GM20000 (cell line): ENCODE measurements at regions not wholly inside any gene's neighbourhood (a gene's known extent, or its start where the extent isn't known, plus 50 kb on each side); places are given as distances from the start of the nearest gene placed in this dataset.

Experiments
- DNase-seq: peaks from one replicate; pipeline ENCODE4 v3.0.0; 2012; ENCODE audit warnings: low spot score
- TF ChIP-seq, protein P1 (sequence below): IDR thresholded peaks from 2 replicates; pipeline ENCODE4 v1.5.1; 2012; ENCODE audit warnings: mild to moderate bottlenecking, control low read depth; ENCODE audit errors: extremely low read depth, missing control alignments

DNA sequence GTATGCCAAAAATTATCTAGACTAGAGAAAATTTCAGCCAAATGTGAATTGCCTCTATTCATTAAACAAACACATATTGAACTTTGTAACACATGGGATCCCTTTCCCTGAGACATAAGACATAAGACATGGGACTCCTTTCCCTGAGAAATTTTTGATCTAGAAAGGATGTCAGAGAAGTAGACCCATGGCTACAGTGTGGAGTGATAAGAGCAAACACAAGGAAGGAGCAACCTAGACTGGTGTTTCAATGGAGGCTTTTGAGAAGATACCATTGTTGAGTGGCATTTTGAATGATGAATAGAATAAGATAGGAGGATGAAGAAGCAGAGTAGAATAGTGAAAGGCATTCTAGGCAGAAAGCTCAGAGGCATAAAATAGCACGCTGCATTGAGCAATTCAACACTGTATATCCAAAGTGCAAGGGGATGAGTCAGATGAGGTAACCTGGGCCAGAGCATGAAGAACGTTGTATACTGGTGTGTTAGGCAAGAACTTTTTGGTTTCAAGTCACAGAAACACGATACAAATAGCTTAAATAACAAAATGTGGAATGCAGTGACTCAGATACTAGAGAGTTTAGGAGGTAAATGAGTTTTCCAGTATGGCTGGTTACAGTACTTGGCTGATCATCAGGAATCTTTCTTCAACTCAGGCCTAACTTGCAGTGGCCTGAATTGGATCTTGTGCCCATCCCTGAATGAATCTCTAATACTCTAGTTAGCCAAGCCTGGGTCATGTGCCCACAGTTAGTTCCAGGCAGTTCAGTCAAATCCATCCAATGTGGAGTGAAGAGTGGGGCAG lies 129.8 kb upstream of the TANK start:
- no peak for DNase-seq
- TF ChIP-seq, protein P1, sequence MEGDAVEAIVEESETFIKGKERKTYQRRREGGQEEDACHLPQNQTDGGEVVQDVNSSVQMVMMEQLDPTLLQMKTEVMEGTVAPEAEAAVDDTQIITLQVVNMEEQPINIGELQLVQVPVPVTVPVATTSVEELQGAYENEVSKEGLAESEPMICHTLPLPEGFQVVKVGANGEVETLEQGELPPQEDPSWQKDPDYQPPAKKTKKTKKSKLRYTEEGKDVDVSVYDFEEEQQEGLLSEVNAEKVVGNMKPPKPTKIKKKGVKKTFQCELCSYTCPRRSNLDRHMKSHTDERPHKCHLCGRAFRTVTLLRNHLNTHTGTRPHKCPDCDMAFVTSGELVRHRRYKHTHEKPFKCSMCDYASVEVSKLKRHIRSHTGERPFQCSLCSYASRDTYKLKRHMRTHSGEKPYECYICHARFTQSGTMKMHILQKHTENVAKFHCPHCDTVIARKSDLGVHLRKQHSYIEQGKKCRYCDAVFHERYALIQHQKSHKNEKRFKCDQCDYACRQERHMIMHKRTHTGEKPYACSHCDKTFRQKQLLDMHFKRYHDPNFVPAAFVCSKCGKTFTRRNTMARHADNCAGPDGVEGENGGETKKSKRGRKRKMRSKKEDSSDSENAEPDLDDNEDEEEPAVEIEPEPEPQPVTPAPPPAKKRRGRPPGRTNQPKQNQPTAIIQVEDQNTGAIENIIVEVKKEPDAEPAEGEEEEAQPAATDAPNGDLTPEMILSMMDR: no peak

DNA sequence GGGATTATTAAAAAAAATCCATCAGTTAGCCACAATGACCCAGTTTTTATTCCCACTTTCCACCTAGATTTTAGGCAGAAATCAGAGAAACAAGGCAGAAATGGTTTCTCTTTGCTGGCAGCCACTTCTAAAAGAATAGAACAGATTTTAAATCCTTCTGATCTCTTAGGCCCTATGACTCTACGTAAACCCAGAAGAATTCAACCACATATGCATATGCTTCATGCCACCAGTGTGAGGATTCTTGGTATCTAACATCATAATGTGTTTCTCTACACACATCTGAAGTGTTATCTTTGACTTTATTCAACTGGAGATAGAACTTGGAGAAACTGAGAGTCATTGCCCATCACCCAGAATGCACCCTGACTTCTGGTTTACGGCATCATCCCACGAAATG lies 128.7 kb upstream of the TANK start:
- TF ChIP-seq, protein P1: no peak
- no peak for DNase-seq

DNA sequence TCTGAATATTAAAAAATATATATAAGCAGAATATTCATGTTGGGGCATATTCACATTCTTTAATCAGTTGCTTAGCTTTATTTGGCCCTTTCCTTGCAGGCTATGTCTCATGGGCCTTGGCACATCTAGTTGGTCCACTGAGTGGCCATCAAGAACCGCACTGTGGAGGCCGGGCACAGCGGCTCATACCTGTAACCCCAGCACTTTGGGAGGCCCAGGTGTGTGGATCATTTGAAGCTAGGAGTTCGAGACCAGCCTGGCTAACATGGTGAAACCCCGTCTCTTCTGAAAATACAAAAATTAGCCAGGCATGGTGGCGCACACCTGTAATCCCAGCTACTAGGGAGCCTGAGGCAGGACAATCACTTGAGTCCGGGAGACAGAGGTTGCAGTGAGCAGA lies 127.6 kb upstream of the TANK start:
- TF ChIP-seq, protein P1: no peak

DNA sequence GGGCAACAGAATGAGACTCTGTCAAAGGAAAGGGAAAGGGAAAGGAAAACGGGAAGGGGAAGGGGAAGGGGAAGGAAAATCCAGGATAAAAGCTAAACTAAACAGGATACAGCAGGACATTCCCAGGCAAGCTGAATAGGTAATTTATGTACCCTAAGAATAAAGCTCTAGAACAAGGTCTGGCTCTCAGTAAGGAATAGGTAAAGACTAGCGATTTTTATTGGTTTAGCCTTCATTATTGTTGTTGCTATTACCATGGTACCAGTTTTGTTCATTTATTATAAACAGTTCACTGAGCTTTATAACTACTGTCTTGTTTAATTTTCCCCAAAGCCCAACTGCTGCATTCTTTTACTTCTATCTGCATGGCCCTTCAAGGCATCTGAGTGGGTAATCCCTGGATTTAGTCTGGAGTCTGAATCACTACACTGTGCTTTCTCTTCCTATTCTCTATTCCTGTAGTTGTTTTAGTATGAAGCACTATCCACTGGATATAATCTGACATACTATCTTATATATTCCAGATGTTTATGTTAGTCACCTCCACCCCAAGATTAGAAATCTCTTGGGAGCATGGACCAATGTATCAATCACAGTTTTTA lies 127.1 kb upstream of the TANK start:
- TF ChIP-seq, protein P1: no peak
- DNase-seq: no peak

More for the DNA sequence above, 127.6 kb upstream of the TANK start:
- DNase-seq: no peak

DNA sequence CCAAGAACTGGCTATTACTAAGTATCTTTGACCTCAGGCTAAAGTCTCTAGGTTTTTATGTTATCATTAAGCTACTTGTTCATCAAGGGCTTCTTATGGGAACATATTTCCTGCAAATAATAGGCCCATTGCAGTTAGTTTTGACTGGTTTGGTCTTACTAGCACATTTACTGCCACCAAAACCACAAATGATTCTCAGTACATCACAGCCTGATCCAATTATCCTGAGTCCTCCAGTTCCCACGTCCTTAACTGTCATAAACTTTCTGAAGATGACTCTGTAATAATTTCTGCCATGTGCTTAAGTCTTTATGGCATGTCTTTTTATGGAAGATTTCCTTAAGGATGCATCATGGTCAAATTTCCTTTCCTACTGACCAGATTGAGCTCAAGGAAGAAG lies 123.3 kb upstream of the TANK start:
- no peak for DNase-seq

DNA sequence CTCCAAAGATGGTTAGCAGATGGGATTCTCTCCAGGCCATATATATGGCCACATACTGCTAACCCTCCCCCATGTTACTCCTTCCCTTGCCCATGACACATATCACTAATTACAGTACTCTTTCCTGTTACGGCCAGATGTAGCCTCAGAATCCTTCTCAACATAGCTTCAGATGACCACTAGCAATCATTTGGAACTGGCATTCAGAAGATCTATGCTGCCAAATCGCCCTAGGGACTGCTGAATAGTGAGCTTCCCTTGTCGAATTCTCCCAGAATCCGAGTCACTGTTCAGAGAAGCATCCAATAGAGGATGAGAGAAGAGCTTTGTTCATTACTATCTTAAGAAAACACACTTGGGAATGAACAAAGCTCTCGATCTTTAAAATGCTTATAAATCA lies 121.2 kb upstream of the TANK start:
- TF ChIP-seq, protein P1: no peak
- no peak for DNase-seq

More for the DNA sequence above, 123.3 kb upstream of the TANK start:
- TF ChIP-seq, protein P1: no peak

DNA sequence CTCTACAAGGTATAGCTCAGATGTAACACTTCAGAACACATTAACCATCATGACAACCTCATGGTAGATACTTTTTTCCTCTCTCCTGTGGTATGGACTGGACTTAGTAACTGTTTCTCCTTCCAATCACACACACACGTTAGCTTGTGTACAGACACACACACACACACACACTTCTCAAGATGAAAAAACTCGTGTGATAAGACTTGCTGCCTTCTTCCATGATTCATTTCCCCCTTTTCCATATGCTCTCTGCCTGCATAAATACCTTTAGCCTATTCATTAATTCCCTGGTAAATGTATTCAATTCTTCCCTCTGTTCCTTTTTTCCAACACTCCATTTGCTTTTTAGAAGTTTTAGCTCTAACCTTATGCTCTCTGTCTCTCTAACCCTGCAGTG lies 118.9 kb upstream of the TANK start:
- no peak for DNase-seq
- TF ChIP-seq, protein P1: no peak
